ENCODE measurements at regions not wholly inside any gene's neighbourhood (a gene's known extent, or its start where the extent isn't known, plus 50 kb on each side); places are given as distances from the start of the nearest gene placed in this dataset.

DNA sequence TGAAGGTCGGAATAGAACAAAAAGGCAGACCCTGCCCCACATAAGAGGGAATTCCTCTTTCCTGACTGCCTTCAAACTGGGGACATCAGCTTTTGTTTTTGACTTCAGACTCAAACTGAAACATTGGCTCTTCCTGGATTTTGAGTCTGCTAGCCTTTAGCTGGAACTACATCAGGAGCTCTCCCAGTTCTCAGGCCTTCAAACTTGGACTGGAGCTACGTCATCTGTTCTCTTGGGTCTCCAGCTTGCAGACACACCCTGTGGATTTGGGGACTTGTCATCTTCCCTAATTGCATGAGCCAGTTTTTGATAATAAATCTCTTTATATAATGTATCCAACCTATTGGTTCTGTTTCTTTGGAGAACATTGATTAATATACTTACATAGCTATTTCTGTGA lies 798.1 kb downstream of the TBL1XR1 start:
- no peak for DNase-seq (ENCODE audit: low read depth)
- no peaks in the 10 kb centered on the region for H3K27me3 ChIP-seq (ENCODE audit: control insufficient read depth, insufficient read depth, low read length)
- ChIA-PET POLR2A (no interaction called here), CTCF (no interaction called here)
- H3K4me3 ChIP-seq (ENCODE audit: low read depth, low read length): no peak overlapping the region
- TF ChIP-seq, protein P1, sequence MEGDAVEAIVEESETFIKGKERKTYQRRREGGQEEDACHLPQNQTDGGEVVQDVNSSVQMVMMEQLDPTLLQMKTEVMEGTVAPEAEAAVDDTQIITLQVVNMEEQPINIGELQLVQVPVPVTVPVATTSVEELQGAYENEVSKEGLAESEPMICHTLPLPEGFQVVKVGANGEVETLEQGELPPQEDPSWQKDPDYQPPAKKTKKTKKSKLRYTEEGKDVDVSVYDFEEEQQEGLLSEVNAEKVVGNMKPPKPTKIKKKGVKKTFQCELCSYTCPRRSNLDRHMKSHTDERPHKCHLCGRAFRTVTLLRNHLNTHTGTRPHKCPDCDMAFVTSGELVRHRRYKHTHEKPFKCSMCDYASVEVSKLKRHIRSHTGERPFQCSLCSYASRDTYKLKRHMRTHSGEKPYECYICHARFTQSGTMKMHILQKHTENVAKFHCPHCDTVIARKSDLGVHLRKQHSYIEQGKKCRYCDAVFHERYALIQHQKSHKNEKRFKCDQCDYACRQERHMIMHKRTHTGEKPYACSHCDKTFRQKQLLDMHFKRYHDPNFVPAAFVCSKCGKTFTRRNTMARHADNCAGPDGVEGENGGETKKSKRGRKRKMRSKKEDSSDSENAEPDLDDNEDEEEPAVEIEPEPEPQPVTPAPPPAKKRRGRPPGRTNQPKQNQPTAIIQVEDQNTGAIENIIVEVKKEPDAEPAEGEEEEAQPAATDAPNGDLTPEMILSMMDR (IDR thresholded peaks at IDR 0.05; ENCODE audit: insufficient read depth, low read depth, low read length): no peak
- H3K36me3 ChIP-seq (ENCODE audit: control insufficient read depth, insufficient read depth, low read length): no peaks in the 10 kb centered on the region

DNA sequence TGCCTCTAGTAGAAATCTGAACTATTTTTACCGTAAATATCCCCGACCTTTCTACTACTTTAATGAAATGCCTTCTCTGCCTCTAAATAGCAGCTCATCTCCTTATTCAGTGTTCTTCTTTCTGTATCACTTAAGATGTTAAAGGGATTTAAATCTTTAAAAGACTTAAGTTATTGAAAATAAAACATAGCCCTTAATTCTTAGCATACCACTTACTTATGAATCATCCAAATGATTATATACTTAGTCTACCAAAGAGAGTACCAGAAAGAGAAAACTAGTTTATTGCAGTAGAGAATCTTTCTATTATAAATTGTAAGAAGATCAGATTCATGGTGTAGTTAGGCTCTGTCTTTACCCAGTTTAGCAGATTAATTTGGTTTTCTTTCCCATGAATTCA lies 802.0 kb downstream of the TBL1XR1 start:
- H3K36me3 ChIP-seq (ENCODE audit: control insufficient read depth, insufficient read depth, low read length): no peaks in the 10 kb centered on the region
- no peaks in the 10 kb centered on the region for H3K27me3 ChIP-seq (ENCODE audit: control insufficient read depth, insufficient read depth, low read length)
- ChIA-PET POLR2A (no interaction called here), CTCF (interaction anchor here (0.9 kb wide), 1 partner anchor 14 kb away, joined by 3 read pairs; no protein-coding TSS in a partner anchor)
- no peak for DNase-seq (ENCODE audit: low read depth)
- TF ChIP-seq, protein P1 (IDR thresholded peaks at IDR 0.05; ENCODE audit: insufficient read depth, low read depth, low read length): no peak
- no peak overlapping the region for H3K4me3 ChIP-seq (ENCODE audit: low read depth, low read length)

DNA sequence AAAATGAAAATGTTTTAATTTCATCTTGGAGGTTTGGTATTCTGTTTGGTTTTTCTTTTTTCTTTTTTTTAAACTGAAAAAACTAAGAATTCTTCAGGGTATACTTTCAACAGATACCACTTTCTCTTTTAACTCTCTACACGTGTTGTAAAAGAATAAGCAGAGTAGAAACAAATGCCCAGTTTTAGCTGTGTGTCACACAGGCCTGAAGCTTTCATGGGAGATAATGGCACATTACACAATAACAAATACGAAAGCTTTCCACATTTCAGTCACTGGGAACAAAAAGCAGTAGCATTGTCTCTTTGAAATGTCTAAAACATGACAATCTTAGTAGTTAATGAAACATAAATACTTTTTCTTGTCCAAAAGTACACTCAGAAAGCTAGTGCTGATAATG lies 818.5 kb downstream of the TBL1XR1 start:
- Histone ChIP-seq H3K4me3 (ENCODE audit: low read depth, low read length) (no peak overlapping the region), H3K36me3 (ENCODE audit: control insufficient read depth, insufficient read depth, low read length) (no peaks in the 10 kb centered on the region), H3K27me3 (ENCODE audit: control insufficient read depth, insufficient read depth, low read length) (no peaks in the 10 kb centered on the region)
- ChIA-PET CTCF (no interaction called here), POLR2A (no interaction called here)
- TF ChIP-seq, protein P1 (IDR thresholded peaks at IDR 0.05; ENCODE audit: insufficient read depth, low read depth, low read length): no peak
- DNase-seq (ENCODE audit: low read depth): no peak

DNA sequence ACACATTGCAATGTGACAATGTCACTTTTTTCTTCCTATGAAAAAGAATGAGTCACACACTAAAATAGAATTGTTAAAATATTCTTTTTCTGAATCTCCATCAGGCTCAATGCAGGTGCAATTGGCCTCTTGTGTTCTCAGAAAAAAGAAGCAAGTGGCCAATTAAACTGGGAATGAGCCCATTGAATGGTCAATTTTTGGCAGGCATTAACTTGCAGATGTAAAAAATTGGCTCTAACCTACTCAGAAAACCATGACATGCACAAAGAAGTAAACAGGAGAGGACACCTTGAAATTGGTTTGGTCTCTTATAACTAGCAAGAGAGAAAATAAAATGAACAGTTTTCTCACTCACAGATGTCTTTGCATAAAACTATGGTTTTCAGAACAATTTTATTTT lies 820.8 kb downstream of the TBL1XR1 start:
- no peak for DNase-seq (ENCODE audit: low read depth)

DNA sequence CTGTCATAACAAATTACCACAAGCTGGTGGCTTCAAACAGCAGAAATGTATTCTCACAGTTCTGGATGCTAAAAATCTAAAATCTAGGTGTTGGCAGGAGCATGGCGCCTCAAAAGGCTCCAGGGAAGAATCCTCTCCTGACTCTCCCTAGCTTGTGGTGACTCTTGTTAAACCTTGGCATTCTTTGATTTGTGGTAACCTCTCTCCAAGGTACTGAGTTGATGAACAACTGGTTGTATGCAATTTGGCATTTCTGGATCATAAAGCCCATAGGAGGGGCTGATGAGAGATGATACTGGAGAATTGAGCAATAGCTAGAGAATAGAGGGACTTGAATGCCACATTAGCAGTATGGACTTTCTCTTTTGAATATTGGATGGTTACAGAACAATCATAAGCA lies 821.8 kb downstream of the TBL1XR1 start:
- TF ChIP-seq, protein P1 (IDR thresholded peaks at IDR 0.05; ENCODE audit: insufficient read depth, low read depth, low read length): no peak
- DNase-seq (ENCODE audit: low read depth): no peak
- H3K27me3 ChIP-seq (ENCODE audit: control insufficient read depth, insufficient read depth, low read length): no peaks in the 10 kb centered on the region
- POLR2A ChIA-PET: no interaction called here
- CTCF ChIA-PET: no interaction called here
- H3K36me3 ChIP-seq (ENCODE audit: control insufficient read depth, insufficient read depth, low read length): no peaks in the 10 kb centered on the region
- H3K4me3 ChIP-seq (ENCODE audit: low read depth, low read length): no peak overlapping the region

More for the DNA sequence above, 820.8 kb downstream of the TBL1XR1 start:
- TF ChIP-seq, protein P1 (IDR thresholded peaks at IDR 0.05; ENCODE audit: insufficient read depth, low read depth, low read length): no peak
- H3K36me3 ChIP-seq (ENCODE audit: control insufficient read depth, insufficient read depth, low read length): no peaks in the 10 kb centered on the region
- CTCF ChIA-PET: no interaction called here
- no peaks in the 10 kb centered on the region for H3K27me3 ChIP-seq (ENCODE audit: control insufficient read depth, insufficient read depth, low read length)
- no peak overlapping the region for H3K4me3 ChIP-seq (ENCODE audit: low read depth, low read length)
- POLR2A ChIA-PET: no interaction called here
